Heart left ventricle (tissue), 16 donors: ENCODE measurements at regions not wholly inside any gene's neighbourhood (a gene's known extent, or its start where the extent isn't known, plus 50 kb on each side); places are given as distances from the start of the nearest gene placed in this dataset.

Source experiments
- ATAC-seq, 4 donors: fragments of 200-7000 bp; cut with Tn5 transposase; one replicate each; pipeline ENCODE4 v1.9.1; 2020 to 2022; ENCODE audit warnings: moderate library complexity in 4 of 4, mild to moderate bottlenecking in 3 of 4, moderate number of reproducible peaks in 1 of 4
- DNase-seq, 5 donors: peaks; one replicate each; pipeline ENCODE4 v3.0.0-alpha.2; 2020
- H3K27ac ChIP-seq, 12 donors: fragments of 200-600 bp; sonication (generic) in 4 of 12; one replicate each; pipeline versions ENCODE4 v1.5.0 to v1.8.0; 2016 to 2022; ENCODE audit warnings: mild to moderate bottlenecking in 2 of 12
- H3K27me3 ChIP-seq, 9 donors: fragments of 200-600 bp; sonication (generic) in 2 of 9; one replicate each; pipeline versions ENCODE4 v1.5.1 to v1.8.0; 2016 to 2022; ENCODE audit warnings: mild to moderate bottlenecking in 3 of 9
- H3K36me3 ChIP-seq, 9 donors: fragments of 200-600 bp; sonication (generic) in 2 of 9; one replicate each; pipeline versions ENCODE4 v1.5.0 to v1.8.0; 2018 to 2022; ENCODE audit warnings: mild to moderate bottlenecking in 2 of 9
- H3K4me1 ChIP-seq, 12 donors: fragments of 200-600 bp; sonication (generic) in 4 of 12; one replicate each; pipeline versions ENCODE4 v1.5.0 to v1.8.0; 2016 to 2022; ENCODE audit warnings: mild to moderate bottlenecking in 3 of 12
- H3K4me3 ChIP-seq, 12 donors: fragments of 200-600 bp; sonication (generic) in 4 of 12; one replicate each; pipeline versions ENCODE4 v1.5.0 to v1.8.0; 2017 to 2022; ENCODE audit warnings: mild to moderate bottlenecking in 9 of 12, moderate library complexity in 4 of 12
- H3K9me3 ChIP-seq, 12 donors: fragments of 200-600 bp; sonication (generic) in 4 of 12; one replicate each; pipeline versions ENCODE4 v1.5.0 to v1.8.0; 2016 to 2022; ENCODE audit warnings: mild to moderate bottlenecking in 1 of 12
- CTCF ChIP-seq, 12 donors: fragments of 200-600 bp; sonication (generic) in 4 of 12; IDR thresholded peaks; one replicate each; pipeline versions ENCODE4 v1.5.0 to v1.8.0; 2018 to 2022; ENCODE audit warnings: antibody characterized with exemption in 12 of 12, mild to moderate bottlenecking in 5 of 12
- POLR2A ChIP-seq, 2 donors: fragments of 450-650 bp; IDR thresholded peaks; one replicate each; pipeline ENCODE4 v1.6.1; 2017; ENCODE audit warnings: antibody characterized with exemption in 2 of 2, mild to moderate bottlenecking in 2 of 2, moderate library complexity in 2 of 2
- WGBS, 4 donors: extraction: QIAGEN DNeasy Blood & Tissue Kit in 2 of 4; methylation state at CpG; one replicate each; pipeline versions ENCODE4 v1.1.5 to v1.1.7; 2013 to 2018; 5-methylcytosine and 5-hydroxymethylcytosine counted together
- intact Hi-C, 10 donors: fragments of 100-400 bp; cut with DNase I; formaldehyde crosslinking; loops; one replicate each; pipeline versions ENCODE4 v1.11.1 to v1.14.2; 2022
- donor health status: ischemic (EF 13 %, LVEDD 7.1; RV severe dilation, severe dysfunction).
- donor health status: healthy with polysubstance abuse.
- donor health status: DM: no; HTN: yes; CAD: no.
- donor health status: DM: no; HTN: no; CAD: no.
- donor health status: ischemic (EF 25% LVEDD 6.9; RV normal size, moderate dysfunction).
- donor health status: ischemic (EF 25% LVEDD 5.7; RV mildly dilated, moderate dysfunction).
- donor health status: healthy.
- donor health status: DM: yes; HTN: yes; CAD: no.
- donor health status: ischemic (EF 35%, LVEDD 5.7; RV mildly dilated, moderate dysfunction).
- donor health status: nonischemic (EF 11% LVEDD 7.7; RV severe dilation, severe dysfunction).
- donor health status: DM: yes; HTN: yes; CAD: no.
- donor health status: PGD.
- donor health status: ischemic (EF 29% LVEDD 5.4; RV normal size, mild dysfunction).
- donor health status: nonischemic (EF 23%, LVEDD 6.1; RV moderate dilation, normal function).

GRCh38 chr3:152155246-152156020 lies 113.3 kb upstream of the MBNL1 start:
- Histone ChIP-seq H3K27ac (no peak overlapping the region), H3K27me3 (no peaks in the 10 kb centered on the region), H3K36me3 (no peaks in the 10 kb centered on the region), H3K4me1 (no peaks in the 10 kb centered on the region), H3K9me3 (no peaks in the 10 kb centered on the region), H3K4me3 (no peak overlapping the region)
- intact Hi-C loops, result no loop called here
- ATAC-seq, result no peak
- WGBS, 4 donors, result 81 to 83% (median 82%) methylated on average over 5 of the region's 5 CpGs
- no peak for DNase-seq
- no peak for TF ChIP-seq POLR2A (IDR thresholded peaks at IDR 0.05)
- TF ChIP-seq CTCF (IDR thresholded peaks at IDR 0.05), result no peak

GRCh38 chr3:152156880-152157279 lies 111.8 kb upstream of the MBNL1 start:
- no peak for DNase-seq
- ATAC-seq, result no peak
- H3K27me3 ChIP-seq, result no peaks in the 10 kb centered on the region
- TF ChIP-seq POLR2A (IDR thresholded peaks at IDR 0.05) (no peak), CTCF (IDR thresholded peaks at IDR 0.05) (no peak)
- no peaks in the 10 kb centered on the region for H3K9me3 ChIP-seq
- WGBS, 4 donors, result 42 to 55% (median 50%) methylated on average over 3 of the region's 3 CpGs
- intact Hi-C loops, result no loop called here
- peak overlapping the region in 1 of 12 donors; percentile 7 for H3K27ac ChIP-seq
- H3K36me3 ChIP-seq, result no peaks in the 10 kb centered on the region
- no peak overlapping the region for H3K4me3 ChIP-seq
- no peaks in the 10 kb centered on the region for H3K4me1 ChIP-seq

GRCh38 chr3:152157337-152157736 lies 111.4 kb upstream of the MBNL1 start:
- no peaks in the 10 kb centered on the region for H3K4me1 ChIP-seq
- DNase-seq (no peak), ATAC-seq (no peak)
- H3K36me3 ChIP-seq, result no peaks in the 10 kb centered on the region
- H3K27ac ChIP-seq, result no peak overlapping the region
- H3K9me3 ChIP-seq, result no peaks in the 10 kb centered on the region
- H3K27me3 ChIP-seq, result no peaks in the 10 kb centered on the region
- TF ChIP-seq CTCF (IDR thresholded peaks at IDR 0.05) (no peak), POLR2A (IDR thresholded peaks at IDR 0.05) (no peak)
- intact Hi-C loops, result no loop called here
- H3K4me3 ChIP-seq, result no peak overlapping the region

DNA sequence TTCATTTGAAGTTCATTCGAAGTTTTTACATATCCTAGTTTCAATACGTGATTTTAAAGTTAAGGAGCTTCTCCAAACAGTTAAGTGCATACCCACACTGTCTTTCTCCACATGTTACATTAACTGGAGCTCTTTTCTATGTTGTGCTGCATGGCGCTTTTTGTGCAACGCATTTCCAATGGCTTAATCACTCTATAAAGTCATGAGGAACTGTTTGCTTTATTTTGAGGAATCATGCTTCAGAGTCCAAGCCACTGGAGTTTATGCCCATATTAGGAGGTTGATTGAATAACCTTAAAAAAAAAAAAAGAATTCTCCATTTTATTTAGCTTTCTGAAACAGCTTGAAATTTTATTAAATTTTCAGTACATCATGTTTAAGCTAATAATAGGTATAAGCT lies 109.4 kb upstream of the MBNL1 start:
- Histone ChIP-seq H3K36me3 (no peaks in the 10 kb centered on the region), H3K4me1 (no peaks in the 10 kb centered on the region), H3K9me3 (peaks cover 0 to 8% (median 0%) of the 10 kb centered on the region in 12 donors), H3K27me3 (no peaks in the 10 kb centered on the region), H3K27ac (no peak overlapping the region), H3K4me3 (no peak overlapping the region)
- intact Hi-C loops, result no loop called here
- ATAC-seq, result no peak
- DNase-seq, result no peak
- 80 to 84% (median 82%) methylated on average over 4 of the region's 4 CpGs for WGBS, 4 donors
- TF ChIP-seq POLR2A (IDR thresholded peaks at IDR 0.05) (no peak), CTCF (IDR thresholded peaks at IDR 0.05) (no peak)
